Embryonic facial prominence (tissue), 1 donor: ENCODE measurements at regions not wholly inside any gene's neighbourhood (a gene's known extent, or its start where the extent isn't known, plus 50 kb on each side); places are given as distances from the start of the nearest gene placed in this dataset.
"Not testable (repeated sequence)": the region's sequence is repeated elsewhere in the genome, so short reads cannot be mapped to it uniquely, and the experiment has no call there.

Experiments used
- DNase-seq: peaks from one replicate; pipeline ENCODE4 v3.0.0-alpha.2; 2016; ENCODE audit errors: extremely low spot score

DNA sequence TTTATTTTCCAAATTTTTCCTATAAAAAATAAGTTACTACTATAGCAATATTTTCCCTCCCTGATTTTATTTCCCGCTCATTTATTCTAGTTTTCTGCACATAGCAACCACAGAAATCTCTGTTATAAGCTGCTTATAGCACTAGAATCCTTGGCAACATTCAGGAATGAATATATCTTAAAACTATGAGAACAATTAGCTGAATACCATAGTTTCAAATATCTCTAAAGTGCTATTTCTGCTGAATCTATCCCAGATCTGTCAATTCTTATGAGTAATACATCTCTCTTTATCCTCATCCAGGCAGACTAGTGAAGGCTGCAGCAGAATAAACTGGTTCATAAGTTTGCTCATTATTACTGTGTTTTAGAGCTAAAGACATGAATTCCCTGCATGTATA is 622.9 kb upstream of the DIPK2B start:
- no peak for DNase-seq

DNA sequence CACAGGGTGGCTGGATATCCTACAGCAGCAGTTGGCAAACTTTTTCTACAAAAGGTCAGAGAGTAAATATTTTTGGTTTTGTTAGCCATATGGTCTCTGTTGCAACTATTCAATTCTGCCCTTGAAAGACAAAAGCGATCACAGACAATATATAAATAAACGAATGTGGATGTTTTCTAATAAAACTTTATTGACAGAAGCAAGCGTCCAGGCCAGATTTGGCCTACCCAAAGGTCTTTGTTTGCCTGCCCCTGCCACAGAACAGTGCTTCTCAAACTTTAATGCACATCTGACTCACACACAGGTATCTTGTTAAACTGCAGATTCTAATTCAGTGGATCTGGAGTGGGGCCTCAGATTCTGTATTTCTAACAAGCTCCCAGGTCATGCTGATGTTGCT is 621.4 kb upstream of the DIPK2B start:
- no peak for DNase-seq

- DNase-seq: no peak
Observed at GRCh38 chrX:45818913-45819312, 618.2 kb upstream of the DIPK2B start.

- no peak for DNase-seq
Observed at GRCh38 chrX:45815441-45815840, 614.8 kb upstream of the DIPK2B start.

- no peak for DNase-seq
Observed at GRCh38 chrX:45811326-45811725, 610.6 kb upstream of the DIPK2B start.

DNA sequence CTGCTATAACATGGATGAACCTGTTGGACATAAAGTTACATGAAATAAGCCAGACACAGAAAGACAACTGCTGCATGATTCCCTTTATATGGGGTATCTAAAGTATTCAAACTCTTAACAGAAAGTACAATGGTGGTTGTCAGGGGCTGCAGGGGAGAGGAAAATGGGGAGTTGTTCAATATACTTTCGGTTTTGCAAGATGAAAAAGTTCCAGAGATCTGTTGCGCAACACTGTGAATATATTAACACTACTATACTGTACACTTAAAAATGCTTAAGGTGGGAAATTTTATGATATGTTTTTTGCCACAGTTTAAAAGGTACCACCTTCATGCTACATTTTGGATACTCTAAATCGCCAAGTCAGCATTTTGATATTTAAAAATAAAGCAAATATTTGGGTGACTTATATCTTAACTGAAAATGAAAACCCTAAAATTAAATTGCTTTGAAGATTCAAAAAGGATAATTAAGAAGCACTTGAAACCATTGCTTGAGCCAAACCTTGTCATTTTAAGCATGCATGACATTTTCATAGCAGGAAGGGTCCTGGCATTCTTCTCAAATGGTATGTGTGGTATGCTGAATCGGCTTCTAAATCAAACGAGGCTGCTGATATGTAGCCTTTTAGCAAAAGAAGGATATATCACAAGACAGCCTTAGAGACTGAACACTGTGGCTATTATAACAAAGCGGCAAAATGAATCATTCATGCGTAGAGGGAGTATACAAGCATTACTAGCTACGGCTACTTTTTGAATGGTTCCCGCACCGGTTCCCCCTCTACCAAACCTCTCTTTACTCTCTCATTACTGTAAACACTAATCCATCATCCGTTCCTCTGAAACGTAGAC is 607.1 kb upstream of the DIPK2B start:
- no peak for DNase-seq

DNA sequence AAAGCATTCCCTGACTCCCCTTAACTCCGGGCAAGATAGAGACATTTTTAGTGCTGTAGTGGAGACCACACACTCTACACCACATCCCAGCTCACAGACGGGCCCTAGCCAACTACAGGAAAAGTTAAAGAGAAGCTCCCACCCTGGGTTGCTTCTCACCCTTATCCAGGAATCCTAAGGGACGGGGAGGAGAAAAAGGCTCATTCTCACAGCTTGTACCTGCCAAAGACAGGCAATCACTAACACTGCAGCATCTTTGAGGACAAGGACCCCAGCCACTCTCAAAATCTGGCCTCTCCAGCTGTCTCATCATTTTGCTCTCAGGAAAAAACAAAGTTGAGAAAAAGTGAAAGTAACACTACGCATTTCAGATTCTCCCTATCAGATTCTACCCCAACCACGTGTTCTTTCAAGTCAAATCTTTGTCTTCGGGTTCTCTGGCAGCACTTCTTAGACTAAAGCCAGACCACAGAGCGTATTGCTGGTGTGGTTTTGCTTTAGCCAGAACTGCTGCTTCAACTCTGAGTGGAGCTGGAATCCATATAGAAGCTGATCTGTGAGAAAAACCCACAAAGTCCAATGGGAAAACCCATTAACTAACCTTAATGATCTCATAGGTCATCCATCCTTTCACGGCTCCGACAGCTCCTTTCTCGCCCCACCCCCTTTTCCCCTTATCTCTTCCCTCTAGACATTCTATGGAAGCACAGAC is 605.9 kb upstream of the DIPK2B start:
- DNase-seq: no peak

DNA sequence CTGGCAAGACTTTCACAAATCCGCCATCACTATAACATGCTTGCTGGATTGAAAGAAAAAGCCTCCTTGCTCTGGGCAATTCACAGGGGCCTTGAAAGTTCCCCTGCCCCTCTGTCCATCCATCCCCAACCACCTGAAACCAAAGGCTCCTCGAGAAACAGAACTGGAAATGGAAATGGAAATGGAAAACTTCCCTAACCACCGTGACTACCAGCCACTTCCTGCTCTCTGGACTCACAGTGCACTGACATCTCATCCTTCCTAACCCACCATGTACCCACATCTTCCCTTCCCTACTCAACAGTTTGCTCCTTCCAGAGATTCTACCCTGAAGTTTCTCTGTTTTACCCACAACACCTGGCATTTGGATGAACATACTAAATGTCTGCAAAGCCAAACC is 603.6 kb upstream of the DIPK2B start:
- DNase-seq: no peak

- DNase-seq: no peak
Observed at GRCh38 chrX:45803383-45803921, 602.8 kb upstream of the DIPK2B start.

DNA sequence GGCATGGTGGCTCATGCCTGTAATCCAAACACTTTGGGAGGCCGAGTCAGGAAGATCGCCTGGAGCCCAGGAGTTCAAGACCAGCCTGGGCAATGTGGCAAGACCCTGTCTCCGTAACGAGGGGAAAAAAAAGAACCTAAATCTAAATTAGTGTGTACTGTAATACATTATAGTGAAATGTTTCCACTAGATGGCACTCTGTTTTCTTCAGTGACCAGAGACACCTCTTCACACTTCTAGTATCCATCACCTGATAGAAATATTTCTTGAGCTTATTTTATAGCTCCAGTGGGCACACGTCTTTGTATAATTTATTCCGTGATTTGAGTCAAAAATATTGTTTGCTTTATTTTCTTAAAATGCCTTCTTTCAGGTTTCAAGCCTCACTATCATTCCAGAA is 600.9 kb upstream of the DIPK2B start:
- no peak for DNase-seq

DNA sequence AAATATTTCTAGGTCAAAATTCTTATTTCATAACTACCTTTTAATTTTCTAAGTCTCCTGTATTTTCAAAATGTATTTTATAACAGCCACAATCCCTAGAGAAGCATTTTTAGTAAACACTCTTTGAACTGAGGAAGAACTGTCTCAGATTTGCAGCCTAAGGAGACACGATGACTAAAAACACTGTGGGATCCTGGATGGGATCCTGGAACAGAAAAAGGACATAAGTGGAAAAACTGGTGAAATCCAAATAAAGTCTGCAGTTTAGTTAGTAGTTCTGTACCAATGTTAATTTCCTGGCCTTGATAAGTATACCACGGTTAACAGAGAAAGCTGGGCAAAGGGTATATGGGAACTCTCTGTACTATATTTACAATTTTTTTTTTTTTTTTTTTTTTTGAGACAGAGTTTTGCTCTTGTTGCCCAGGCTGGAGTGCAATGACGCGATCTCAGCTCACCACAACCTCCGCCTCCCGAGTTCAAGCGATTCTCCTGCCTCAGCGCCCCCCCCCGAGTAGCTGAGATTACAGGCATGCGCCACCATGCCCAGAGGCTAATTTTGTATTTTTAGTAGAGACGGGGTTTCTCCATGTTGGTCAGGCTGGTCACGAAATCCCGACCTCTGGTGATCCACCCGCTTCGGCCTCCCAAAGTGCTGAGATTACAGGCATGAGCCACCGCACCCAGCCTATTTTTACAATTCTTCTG is 600.2 kb upstream of the DIPK2B start:
- not testable (repeated sequence) for DNase-seq

DNA sequence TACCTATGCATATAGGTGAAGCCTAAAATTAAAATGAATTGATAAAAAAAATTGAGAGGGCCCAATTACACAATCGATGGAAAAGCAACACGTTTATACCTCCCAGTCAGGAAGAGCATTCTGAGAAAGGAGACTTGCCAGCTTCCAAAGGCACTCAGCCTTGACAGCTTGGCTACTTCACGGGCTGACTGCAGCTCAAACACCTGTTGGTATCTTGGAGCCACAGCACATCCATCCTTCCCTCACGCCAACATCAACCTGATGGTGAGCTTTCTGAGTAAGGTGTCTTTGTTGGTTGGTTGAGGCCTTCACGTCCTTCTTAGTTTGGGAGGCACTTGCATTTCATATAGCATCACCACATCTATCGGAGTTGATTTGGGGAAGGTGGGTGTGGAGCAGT is 598.9 kb upstream of the DIPK2B start:
- DNase-seq: no peak

DNA sequence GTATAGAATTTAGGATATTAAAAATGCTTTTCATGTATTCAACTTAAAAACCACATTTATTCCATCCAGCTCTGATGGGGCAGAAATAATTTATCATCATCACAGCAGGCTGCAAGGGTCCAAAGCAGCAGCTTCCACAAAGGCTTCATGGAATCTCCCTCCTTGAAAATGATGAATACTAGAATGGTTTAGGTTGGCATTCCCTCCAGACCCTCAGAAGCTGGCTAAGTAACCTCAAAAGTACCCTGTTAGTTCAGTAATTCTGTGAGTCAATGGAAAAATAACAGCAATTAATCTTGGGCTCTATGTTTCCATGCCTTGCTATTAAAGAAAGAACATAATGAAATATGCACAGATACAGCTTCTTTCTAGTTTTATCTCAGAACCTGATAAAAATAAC is 594.9 kb upstream of the DIPK2B start:
- DNase-seq: no peak

- DNase-seq: no peak
Observed at GRCh38 chrX:45794995-45795337, 594.3 kb upstream of the DIPK2B start.

- no peak for DNase-seq
Observed at GRCh38 chrX:45794323-45794994, 593.8 kb upstream of the DIPK2B start.

- DNase-seq: no peak
Observed at GRCh38 chrX:45788941-45789348, 588.3 kb upstream of the DIPK2B start.

- no peak for DNase-seq
Observed at GRCh38 chrX:45788315-45788714, 587.6 kb upstream of the DIPK2B start.

- no peak for DNase-seq
Observed at GRCh38 chrX:45784590-45784989, 583.9 kb upstream of the DIPK2B start.

DNA sequence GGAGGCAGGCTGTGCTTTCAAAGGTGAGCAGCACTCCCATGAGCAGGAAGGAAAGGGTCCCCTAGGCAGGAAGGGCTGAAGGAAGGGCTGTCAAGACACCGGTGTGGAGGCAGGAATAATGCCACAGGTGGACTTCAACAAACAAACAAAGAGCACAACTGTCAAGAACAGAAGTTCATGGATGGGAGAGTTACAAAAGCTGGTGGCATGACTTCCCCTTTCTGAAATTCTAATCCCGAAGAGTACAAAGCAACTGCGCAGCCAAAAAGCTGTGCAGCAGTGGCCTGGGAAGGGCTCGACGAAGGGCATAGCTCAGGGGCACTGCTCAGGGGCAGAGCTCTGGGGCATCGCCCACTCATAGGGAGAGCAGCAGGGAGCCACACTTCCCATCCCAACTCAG is 582.3 kb upstream of the DIPK2B start:
- DNase-seq: no peak

DNA sequence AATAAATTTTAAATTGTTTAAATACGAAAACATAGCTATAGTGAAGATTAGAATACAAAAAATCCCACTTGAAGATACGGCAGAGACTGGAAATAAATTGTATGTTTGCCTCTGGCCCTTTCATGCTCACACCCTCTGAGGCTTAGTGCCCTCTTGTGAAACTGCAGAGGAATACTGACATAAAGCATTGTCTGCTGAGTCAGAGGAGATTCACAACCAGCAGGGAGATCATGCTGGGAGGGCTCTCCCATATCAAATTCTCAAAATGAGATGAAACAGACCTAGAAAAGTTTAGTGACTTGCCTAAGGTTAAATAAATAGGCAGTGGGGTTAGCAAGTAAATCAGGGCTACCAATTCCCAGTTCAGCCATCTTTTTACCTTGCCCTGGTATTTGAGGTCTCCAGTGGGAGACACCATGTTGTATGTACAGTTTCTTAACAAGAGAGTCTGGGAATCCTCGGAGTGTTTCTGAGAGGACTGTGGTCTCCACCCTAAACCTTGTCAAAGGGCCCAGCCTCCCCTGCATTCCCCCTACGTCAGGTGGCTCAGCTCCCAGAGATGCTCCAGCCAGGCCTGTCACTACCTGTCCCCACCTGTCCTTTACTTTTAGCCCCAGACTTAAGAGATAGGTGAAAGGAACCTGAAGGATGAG is 581.4 kb upstream of the DIPK2B start:
- DNase-seq: no peak

- DNase-seq: no peak
Observed at GRCh38 chrX:45778616-45779015, 577.9 kb upstream of the DIPK2B start.
